Sigmoid colon (tissue), 6 donors: ENCODE measurements at regions not wholly inside any gene's neighbourhood (a gene's known extent, or its start where the extent isn't known, plus 50 kb on each side); places are given as distances from the start of the nearest gene placed in this dataset.

Experiments
- DNase-seq: peaks from one replicate; pipeline ENCODE4 v3.0.0-alpha.2; 2019
- H3K27ac ChIP-seq, 4 donors: fragments of 200-600 bp; sonication (generic); one replicate each; pipeline ENCODE4 v1.5.1; 2016 to 2019; ENCODE audit warnings: mild to moderate bottlenecking in 1 of 4
- H3K27me3 ChIP-seq, 3 donors: fragments of 200-600 bp; sonication (generic); one replicate each; pipeline ENCODE4 v1.5.1; 2019; ENCODE audit warnings: mild to moderate bottlenecking in 1 of 3
- H3K36me3 ChIP-seq, 4 donors: fragments of 200-600 bp; sonication (generic); one replicate each; pipeline ENCODE4 v1.5.1; 2016 to 2019
- H3K4me1 ChIP-seq, 4 donors: fragments of 200-600 bp; sonication (generic); one replicate each; pipeline ENCODE4 v1.5.1; 2017 to 2019
- H3K4me3 ChIP-seq, 4 donors: fragments of 200-600 bp; sonication (generic); one replicate each; pipeline ENCODE4 v1.5.1; 2017 to 2019; ENCODE audit warnings: mild to moderate bottlenecking in 2 of 4, moderate library complexity in 1 of 4
- H3K9me3 ChIP-seq, 4 donors: fragments of 200-600 bp in 3 of 4; sonication (generic) in 3 of 4; one replicate each; pipeline versions ENCODE4 v1.5.1 to v1.6.1; 2013 to 2019
- EP300 ChIP-seq, 4 donors: sonication (generic); formaldehyde crosslinking; IDR thresholded peaks; one replicate each; pipeline ENCODE4 v1.6.1; 2017; ENCODE audit warnings: antibody characterized with exemption in 4 of 4
- POLR2A ChIP-seq, 2 donors: fragments of 450-650 bp; IDR thresholded peaks; one replicate each; pipeline ENCODE4 v1.6.1; 2016; ENCODE audit warnings: antibody characterized with exemption in 2 of 2, mild to moderate bottlenecking in 2 of 2, moderate library complexity in 2 of 2
- POLR2AphosphoS5 ChIP-seq, 4 donors: sonication (generic); formaldehyde crosslinking; IDR thresholded peaks; one replicate each; pipeline ENCODE4 v1.6.1; 2017; ENCODE audit warnings: antibody characterized with exemption in 4 of 4
- WGBS, 2 donors: extraction: QIAGEN DNeasy Blood & Tissue Kit; methylation state at CpG; one replicate each; pipeline ENCODE4 v1.1.7; 2013; 5-methylcytosine and 5-hydroxymethylcytosine counted together
- intact Hi-C: fragments of 100-400 bp; cut with DNase I; formaldehyde crosslinking; loops from one replicate; pipeline ENCODE4 v1.15.1; 2023
- TF ChIP-seq, protein P1 (sequence below), 4 experiments: fragments of 450-650 bp in 3 of 4; fragments of 200-600 bp in 1 of 4; IDR thresholded peaks; one replicate each; pipeline ENCODE4 v1.5.1; 2016 to 2019; ENCODE audit warnings: antibody characterized with exemption in 4 of 4, mild to moderate bottlenecking in 3 of 4, moderate library complexity in 2 of 4
- donor health status: healthy with polysubstance abuse.
- donor health status: healthy.

DNA sequence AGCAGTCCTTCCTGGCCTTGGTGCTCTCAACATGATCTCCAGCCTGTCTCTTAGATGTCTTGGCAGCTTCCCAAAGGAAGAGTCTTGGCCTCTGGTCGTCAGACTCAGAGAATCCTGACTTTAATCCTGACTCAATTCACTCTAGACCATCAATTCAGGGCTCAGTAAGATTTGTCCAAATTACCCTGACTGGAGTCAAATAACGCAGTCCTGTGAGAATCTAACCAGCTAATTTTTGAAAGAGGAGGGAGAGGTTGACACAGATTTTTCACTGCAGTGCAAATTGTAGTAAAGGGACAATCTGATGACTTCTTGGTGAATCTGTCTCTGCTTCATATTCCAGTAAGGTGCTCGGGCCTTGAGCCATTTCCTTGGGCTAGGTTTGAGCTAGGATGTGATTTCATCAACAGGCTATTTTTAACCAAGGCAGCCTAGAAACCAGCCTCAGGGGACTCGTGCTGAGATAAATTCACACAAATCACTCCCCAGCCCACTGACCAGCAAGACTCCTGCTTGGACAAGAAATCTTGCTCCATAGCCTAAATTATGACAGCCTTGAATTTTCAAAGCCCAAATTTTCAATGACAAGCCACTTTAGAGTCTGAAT lies 257.4 kb downstream of the ENC1 start:
- peak overlapping the region in 3 of 4 donors; percentile 11 to 54 (median 31) for H3K27ac ChIP-seq
- WGBS, 2 donors: 69 to 70% methylated on average over 4 of the region's 4 CpGs
- intact Hi-C loops: no loop called here
- TF ChIP-seq EP300 (IDR thresholded peaks at IDR 0.05) (no peak), POLR2AphosphoS5 (IDR thresholded peaks at IDR 0.05) (peak in 2 of 4 donors; percentile 13 to 15)
- H3K9me3 ChIP-seq: no peaks in the 10 kb centered on the region
- no peak overlapping the region for H3K4me3 ChIP-seq
- no peaks in the 10 kb centered on the region for H3K36me3 ChIP-seq
- H3K4me1 ChIP-seq: peaks cover 0 to 17% (median 4%) of the 10 kb centered on the region in 4 donors
- no peaks in the 10 kb centered on the region for H3K27me3 ChIP-seq
- peak; percentile 78 for DNase-seq

- H3K36me3 ChIP-seq: no peaks in the 10 kb centered on the region
- H3K9me3 ChIP-seq: no peaks in the 10 kb centered on the region
- TF ChIP-seq POLR2A (IDR thresholded peaks at IDR 0.05): no peak
- TF ChIP-seq, protein P1, sequence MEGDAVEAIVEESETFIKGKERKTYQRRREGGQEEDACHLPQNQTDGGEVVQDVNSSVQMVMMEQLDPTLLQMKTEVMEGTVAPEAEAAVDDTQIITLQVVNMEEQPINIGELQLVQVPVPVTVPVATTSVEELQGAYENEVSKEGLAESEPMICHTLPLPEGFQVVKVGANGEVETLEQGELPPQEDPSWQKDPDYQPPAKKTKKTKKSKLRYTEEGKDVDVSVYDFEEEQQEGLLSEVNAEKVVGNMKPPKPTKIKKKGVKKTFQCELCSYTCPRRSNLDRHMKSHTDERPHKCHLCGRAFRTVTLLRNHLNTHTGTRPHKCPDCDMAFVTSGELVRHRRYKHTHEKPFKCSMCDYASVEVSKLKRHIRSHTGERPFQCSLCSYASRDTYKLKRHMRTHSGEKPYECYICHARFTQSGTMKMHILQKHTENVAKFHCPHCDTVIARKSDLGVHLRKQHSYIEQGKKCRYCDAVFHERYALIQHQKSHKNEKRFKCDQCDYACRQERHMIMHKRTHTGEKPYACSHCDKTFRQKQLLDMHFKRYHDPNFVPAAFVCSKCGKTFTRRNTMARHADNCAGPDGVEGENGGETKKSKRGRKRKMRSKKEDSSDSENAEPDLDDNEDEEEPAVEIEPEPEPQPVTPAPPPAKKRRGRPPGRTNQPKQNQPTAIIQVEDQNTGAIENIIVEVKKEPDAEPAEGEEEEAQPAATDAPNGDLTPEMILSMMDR (IDR thresholded peaks at IDR 0.05): no peak
- no peak for TF ChIP-seq EP300 (IDR thresholded peaks at IDR 0.05)
- TF ChIP-seq POLR2AphosphoS5 (IDR thresholded peaks at IDR 0.05): no peak
- no peak for DNase-seq
- intact Hi-C loops: no loop called here
- no peaks in the 10 kb centered on the region for H3K27me3 ChIP-seq
- peaks cover 0 to 17% (median 4%) of the 10 kb centered on the region in 4 donors for H3K4me1 ChIP-seq
- H3K4me3 ChIP-seq: no peak overlapping the region
- 83 to 88% methylated on average over 3 of the region's 3 CpGs for WGBS, 2 donors
- H3K27ac ChIP-seq: peak overlapping the region in 3 of 4 donors; percentile 11 to 54 (median 31)
These were observed 258.2 kb downstream of the ENC1 start for GRCh38 chr5:74382123-74382855.

GRCh38 chr5:74380193-74380592 lies 260.3 kb downstream of the ENC1 start:
- DNase-seq: no peak
- intact Hi-C loops: no loop called here
- H3K4me1 ChIP-seq: peaks cover 0 to 17% (median 4%) of the 10 kb centered on the region in 4 donors
- WGBS, 2 donors: 38 to 74% methylated on average over 5 of the region's 5 CpGs
- H3K27ac ChIP-seq: no peak overlapping the region
- H3K9me3 ChIP-seq: no peaks in the 10 kb centered on the region
- TF ChIP-seq, protein P1 (IDR thresholded peaks at IDR 0.05): no peak
- TF ChIP-seq POLR2A (IDR thresholded peaks at IDR 0.05) (no peak), POLR2AphosphoS5 (IDR thresholded peaks at IDR 0.05) (no peak), EP300 (IDR thresholded peaks at IDR 0.05) (no peak)
- H3K27me3 ChIP-seq: no peaks in the 10 kb centered on the region
- no peaks in the 10 kb centered on the region for H3K36me3 ChIP-seq
- H3K4me3 ChIP-seq: no peak overlapping the region

DNA sequence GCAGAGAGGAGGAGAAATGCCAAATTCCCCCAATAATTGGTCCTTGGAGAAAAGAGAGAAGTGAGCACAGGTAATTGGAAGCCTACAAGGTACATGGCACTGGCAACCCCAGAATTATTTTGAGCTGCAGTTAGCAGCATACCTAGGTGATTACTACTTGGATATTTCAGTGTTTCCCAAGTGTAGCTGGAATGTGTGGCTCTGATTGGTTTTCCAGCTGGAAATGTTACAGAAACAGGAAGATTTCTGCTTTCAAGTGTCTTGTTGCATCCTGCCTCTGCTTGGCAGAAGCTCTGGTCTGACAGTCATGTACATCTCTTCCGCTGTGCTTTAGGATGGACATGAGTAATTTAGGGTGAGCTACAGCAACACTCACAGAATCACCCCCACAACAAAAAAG lies 262.1 kb downstream of the ENC1 start:
- DNase-seq: no peak
- intact Hi-C loops: no loop called here
- 91% methylated on average over 1 of the region's 1 CpG for WGBS, 2 donors
- TF ChIP-seq, protein P1 (IDR thresholded peaks at IDR 0.05): no peak
- TF ChIP-seq EP300 (IDR thresholded peaks at IDR 0.05): no peak
- TF ChIP-seq POLR2A (IDR thresholded peaks at IDR 0.05): no peak
- no peak for TF ChIP-seq POLR2AphosphoS5 (IDR thresholded peaks at IDR 0.05)
- Histone ChIP-seq H3K27ac (no peak overlapping the region), H3K27me3 (no peaks in the 10 kb centered on the region), H3K4me1 (peaks cover 0 to 6% (median under 1%) of the 10 kb centered on the region in 4 donors), H3K4me3 (no peak overlapping the region), H3K36me3 (no peaks in the 10 kb centered on the region), H3K9me3 (no peaks in the 10 kb centered on the region)

DNA sequence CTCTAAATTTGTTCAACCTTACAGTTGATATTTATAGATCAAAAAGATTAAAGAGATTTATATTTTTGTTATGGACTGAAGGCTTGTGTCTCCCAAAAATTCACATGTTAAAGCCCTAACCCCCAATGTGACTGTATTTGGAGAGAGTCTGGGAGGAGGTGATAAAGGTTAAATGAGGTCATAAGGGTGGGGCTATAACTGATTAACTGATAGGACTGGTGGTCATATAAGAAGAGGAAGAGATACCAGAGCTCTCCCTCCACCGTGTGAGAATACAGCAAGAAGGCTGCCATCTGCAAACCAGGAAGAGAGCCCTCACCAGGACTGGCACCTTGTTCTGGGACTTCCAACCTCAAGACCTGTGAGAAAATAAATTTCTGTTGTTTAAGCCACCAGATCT lies 264.3 kb downstream of the ENC1 start:
- Histone ChIP-seq H3K27me3 (no peaks in the 10 kb centered on the region), H3K36me3 (no peaks in the 10 kb centered on the region), H3K27ac (no peak overlapping the region), H3K9me3 (no peaks in the 10 kb centered on the region), H3K4me3 (no peak overlapping the region), H3K4me1 (no peaks in the 10 kb centered on the region)
- WGBS, 2 donors: 3 to 46% methylated on average over 1 of the region's 1 CpG
- no peak for DNase-seq
- intact Hi-C loops: no loop called here
- TF ChIP-seq EP300 (IDR thresholded peaks at IDR 0.05) (no peak), POLR2A (IDR thresholded peaks at IDR 0.05) (no peak), POLR2AphosphoS5 (IDR thresholded peaks at IDR 0.05) (no peak)
- TF ChIP-seq, protein P1 (IDR thresholded peaks at IDR 0.05): no peak
